HG03175 (cell line): ENCODE measurements at regions not wholly inside any gene's neighbourhood (a gene's known extent, or its start where the extent isn't known, plus 50 kb on each side); places are given as distances from the start of the nearest gene placed in this dataset.
A peak's percentile ranks its signal among the peaks of the same experiment; 100 is the strongest.

Experiments
- ATAC-seq: cut with Tn5 transposase; IDR thresholded peaks from one replicate; pipeline ENCODE4 v1.9.1; 2021; ENCODE audit warnings: mild to moderate bottlenecking, moderate library complexity; ENCODE audit not compliant: unreplicated experiment

GRCh38 chr10:69738858-69739435, 62.8 kb upstream of the COL13A1 start:
- ATAC-seq = no peak

GRCh38 chr10:69739634-69740033, 62.1 kb upstream of the COL13A1 start:
- ATAC-seq = no peak

GRCh38 chr10:69740126-69740525, 61.6 kb upstream of the COL13A1 start:
- no peak for ATAC-seq

DNA sequence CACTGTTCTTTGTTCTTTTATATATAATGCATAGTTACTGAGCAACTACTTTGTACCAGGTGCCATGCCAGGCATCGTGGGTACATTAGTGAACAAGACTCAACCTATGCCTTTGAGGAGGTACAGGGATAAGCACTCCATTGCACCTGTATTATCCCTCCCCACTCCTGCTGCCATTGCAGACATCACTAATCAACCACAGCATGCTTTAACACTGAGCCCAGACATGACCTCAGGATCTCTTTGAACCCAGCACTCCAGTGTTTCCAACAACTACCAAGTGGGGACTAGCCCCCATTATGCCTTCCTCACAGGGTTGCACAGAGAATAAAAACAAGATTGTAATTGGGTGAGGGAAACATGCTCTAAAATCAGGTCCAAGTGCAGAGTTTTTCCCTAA, 60.5 kb upstream of the COL13A1 start:
- no peak for ATAC-seq

- no peak for ATAC-seq
Observed at GRCh38 chr10:69741671-69742355, 59.9 kb upstream of the COL13A1 start.

DNA sequence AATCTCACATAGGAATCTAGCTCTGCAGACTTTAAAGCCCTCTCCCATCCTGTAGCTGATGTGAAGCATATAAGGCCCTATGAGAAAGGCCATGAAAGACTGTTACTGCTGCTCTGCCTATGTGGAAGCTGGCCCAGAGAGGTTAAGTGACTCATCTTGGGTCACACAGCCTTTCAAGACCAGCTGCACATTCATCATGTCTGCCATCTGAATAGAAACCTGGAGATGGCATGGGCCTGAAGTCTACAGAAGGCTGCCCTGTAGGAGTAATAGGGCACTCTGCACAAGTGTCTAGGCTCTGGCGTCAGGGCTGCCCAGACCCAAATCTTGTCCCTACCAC, 59.4 kb upstream of the COL13A1 start:
- ATAC-seq = no peak

DNA sequence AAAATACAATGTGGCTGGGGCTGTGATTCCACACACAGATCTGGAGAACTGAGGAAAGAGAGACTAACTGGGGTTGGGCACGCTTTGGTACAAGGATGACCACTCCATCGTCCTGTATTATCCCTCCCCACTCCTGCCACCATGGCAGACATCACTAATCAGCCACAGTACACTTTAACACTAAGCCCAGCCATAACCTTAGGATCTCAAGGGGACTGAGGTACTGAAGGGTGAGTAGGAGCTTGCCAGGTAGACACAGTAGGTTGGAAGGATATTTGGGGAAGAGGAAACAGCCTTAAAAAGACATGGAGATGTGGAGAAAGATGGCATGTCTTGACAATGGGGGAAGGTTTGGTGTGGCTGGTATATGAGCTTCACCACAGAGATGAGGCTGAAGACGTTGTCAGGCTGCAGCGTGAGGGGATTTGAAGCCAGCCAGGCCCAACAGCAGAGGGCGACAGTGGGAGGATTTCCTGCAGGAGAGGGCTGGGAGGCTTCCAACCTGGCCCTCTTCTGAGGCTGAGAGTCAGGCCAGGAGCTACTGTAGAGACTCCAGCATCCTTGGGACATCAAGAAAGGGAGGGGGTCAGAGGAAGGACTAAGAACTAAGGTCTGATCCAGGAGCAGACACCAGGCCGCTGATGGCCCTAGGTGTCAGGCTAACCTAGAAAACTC, 58.6 kb upstream of the COL13A1 start:
- ATAC-seq = no peak

GRCh38 chr10:69744971-69745370, 56.7 kb upstream of the COL13A1 start:
- ATAC-seq = no peak

DNA sequence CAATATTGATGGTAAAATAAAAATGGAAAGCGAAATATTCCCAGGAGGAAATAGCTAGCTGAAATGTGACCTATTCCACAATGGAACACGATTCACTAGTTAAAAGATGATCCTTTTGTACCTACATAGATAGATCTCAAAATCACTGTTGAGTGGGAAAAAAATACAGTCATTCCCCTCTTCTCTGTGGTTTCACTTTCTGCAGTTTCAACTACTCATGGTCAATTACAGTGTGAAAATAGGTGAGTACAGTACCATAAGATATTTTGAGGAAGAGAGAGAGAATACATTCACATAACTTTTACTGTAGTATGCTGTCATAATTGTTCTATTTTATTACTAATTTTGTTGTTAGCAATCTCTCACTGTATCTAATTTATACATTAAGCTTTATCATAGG, 56.0 kb upstream of the COL13A1 start:
- peak; percentile 53 for ATAC-seq

GRCh38 chr10:69747179-69747578, 54.5 kb upstream of the COL13A1 start:
- no peak for ATAC-seq

DNA sequence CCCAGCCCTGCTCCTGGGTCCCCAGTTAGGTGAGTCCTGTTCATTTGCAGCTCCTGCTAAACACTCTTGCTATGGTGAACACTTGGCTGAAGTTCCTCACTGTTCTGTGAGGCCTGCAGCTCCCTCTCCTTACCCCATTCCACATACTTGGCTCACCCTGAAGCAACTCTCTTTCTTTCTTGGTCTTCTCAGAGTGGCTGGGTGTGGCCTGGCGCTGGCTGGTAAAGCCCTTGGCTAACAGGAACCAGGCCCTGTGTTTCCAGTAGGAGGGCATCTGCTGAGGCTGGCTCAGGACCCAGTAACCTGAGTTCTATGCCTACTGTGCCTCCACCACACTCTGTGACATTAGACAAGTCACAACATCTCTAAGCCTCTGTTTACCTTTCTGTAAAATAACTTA, 53.1 kb upstream of the COL13A1 start:
- no peak for ATAC-seq

DNA sequence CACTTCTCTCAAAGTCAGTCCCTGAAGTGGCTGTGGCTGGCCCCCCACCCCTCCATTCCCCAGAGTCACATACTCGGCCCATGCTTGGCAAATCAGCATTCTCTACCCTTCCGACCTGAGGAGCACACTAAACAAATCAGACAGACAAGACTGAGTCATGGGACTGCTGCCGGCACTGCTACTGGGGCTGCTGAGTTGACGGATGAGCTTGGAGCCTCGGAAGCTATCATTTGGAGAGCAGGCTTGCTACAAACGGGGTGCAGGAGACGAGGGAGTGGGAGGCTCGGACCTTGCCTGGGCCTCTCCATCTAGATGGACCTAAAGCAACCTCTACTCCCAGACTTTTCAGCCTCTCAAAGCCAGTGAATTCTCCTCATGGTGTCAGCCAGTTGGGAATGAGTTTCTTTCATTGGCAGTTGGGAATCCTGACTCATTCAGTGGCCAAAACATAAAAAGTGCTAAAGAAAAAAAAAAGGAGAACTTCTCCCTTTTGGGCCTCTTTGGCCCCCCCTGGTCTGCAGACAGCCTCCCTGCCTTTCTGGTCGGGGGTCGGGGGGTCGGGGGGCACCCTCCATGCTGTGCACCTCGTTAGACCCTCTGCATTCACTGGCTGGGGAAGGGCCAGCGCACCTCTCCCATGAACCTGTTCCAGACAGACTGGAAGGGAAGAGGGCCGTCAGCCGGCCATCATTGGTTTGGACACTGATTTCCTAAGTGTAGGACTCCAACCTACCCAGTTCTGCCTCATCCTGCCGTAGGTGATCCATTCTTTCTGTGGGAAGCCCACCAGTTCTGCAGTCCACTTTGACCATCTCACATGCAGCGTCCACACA, 52.3 kb upstream of the COL13A1 start:
- no peak for ATAC-seq

GRCh38 chr10:69750011-69750373, 51.7 kb upstream of the COL13A1 start:
- ATAC-seq = no peak

DNA sequence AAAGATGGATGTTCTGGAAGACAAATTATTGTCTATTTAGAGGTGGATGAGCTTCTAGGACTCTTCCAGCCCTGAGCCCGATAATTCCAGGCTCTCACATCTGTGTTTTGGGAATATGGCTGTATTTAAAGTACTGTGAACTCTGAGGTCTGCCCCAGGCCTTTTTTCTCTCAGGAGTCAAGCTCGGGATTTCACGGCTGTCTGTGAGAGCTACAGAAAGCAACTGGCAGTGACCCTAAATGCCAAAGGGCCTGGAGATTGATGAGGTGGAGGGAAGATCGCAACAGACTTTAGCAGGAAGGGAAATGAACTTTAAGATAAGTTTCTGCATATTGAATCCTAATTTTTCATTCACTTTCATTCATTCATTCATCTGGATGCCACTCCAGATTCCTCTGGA, 51.0 kb upstream of the COL13A1 start:
- no peak for ATAC-seq

DNA sequence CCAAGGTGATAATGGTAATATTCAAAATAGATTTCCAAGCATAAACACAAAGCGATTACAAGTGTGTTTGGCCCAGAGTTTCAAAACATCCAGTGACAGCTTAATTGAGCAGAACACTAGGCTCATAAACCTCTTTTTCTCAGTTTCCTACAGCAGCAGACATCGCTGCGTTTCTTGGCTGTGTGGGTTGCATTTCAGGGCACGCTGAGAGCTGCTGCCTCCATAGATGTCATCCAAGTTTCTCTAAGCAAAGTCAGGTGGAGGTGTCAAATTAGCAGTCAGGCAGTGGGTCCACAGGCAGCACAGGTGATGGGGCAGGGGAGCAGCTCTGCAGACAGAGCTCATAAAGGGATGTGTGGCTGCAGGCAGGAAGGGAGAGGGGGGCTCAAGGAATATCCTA, 50.5 kb upstream of the COL13A1 start:
- no peak for ATAC-seq
